D721Med (cell line): ENCODE measurements at regions not wholly inside any gene's neighbourhood (a gene's known extent, or its start where the extent isn't known, plus 50 kb on each side); places are given as distances from the start of the nearest gene placed in this dataset.

Experiments used
- DNase-seq: peaks from one replicate; pipeline ENCODE4 v3.0.0; 2011; ENCODE audit warnings: low spot score; ENCODE audit not compliant: insufficient read length
- FAIRE-seq: peaks from 2 replicates; lab custom pipeline; 2011; peaks lifted over from hg19 to GRCh38; lab: Jason Lieb, UNC
- TF ChIP-seq, protein P1 (sequence below): IDR thresholded peaks from 2 replicates; pipeline ENCODE4 v1.5.1; 2012; ENCODE audit warnings: mild to moderate bottlenecking, control low read depth; ENCODE audit not compliant: insufficient read depth; ENCODE audit errors: missing control alignments

GRCh38 chr4:92198711-92199110 lies 105.1 kb upstream of the GRID2 start:
- TF ChIP-seq, protein P1, sequence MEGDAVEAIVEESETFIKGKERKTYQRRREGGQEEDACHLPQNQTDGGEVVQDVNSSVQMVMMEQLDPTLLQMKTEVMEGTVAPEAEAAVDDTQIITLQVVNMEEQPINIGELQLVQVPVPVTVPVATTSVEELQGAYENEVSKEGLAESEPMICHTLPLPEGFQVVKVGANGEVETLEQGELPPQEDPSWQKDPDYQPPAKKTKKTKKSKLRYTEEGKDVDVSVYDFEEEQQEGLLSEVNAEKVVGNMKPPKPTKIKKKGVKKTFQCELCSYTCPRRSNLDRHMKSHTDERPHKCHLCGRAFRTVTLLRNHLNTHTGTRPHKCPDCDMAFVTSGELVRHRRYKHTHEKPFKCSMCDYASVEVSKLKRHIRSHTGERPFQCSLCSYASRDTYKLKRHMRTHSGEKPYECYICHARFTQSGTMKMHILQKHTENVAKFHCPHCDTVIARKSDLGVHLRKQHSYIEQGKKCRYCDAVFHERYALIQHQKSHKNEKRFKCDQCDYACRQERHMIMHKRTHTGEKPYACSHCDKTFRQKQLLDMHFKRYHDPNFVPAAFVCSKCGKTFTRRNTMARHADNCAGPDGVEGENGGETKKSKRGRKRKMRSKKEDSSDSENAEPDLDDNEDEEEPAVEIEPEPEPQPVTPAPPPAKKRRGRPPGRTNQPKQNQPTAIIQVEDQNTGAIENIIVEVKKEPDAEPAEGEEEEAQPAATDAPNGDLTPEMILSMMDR, result no peak
- DNase-seq (no peak), FAIRE-seq (no peak)

GRCh38 chr4:92199135-92199534 lies 104.6 kb upstream of the GRID2 start:
- TF ChIP-seq, protein P1, result no peak
- DNase-seq (no peak), FAIRE-seq (no peak)

- FAIRE-seq (no peak), DNase-seq (no peak)
- TF ChIP-seq, protein P1, result no peak
Measured at GRCh38 chr4:92210906-92211305, 92.9 kb upstream of the GRID2 start.

DNA sequence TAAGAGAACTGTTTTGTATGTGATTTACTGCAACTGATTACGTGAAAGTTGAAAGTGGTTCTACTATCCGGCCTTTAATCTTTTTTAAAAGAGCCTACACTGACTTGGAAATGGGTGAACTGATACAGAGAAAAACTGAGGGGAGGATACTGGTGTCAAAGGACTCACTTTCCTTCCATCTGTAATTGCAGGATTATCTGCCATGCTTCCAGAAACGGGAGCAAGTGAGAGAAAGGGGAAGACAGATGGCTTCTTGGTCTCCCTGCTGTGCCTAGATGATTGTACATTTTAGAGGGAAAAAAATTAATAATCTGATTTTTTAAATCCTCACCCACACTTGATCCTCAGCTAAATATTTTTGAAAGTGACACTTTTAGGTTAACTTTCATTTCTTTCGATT lies 88.3 kb upstream of the GRID2 start:
- FAIRE-seq, result no peak
- TF ChIP-seq, protein P1, result no peak

GRCh38 chr4:92231511-92231910 lies 72.3 kb upstream of the GRID2 start:
- TF ChIP-seq, protein P1, result no peak
- DNase-seq, result no peak
- no peak for FAIRE-seq

More for the DNA sequence above, 88.3 kb upstream of the GRID2 start:
- no peak for DNase-seq

GRCh38 chr4:92232566-92232965 lies 71.2 kb upstream of the GRID2 start:
- FAIRE-seq, result no peak
- TF ChIP-seq, protein P1, result no peak
- DNase-seq, result no peak

- FAIRE-seq (no peak), DNase-seq (no peak)
- TF ChIP-seq, protein P1, result no peak
Measured at GRCh38 chr4:92234393-92235176, 69.2 kb upstream of the GRID2 start.
